PFSK-1 (cell line): ENCODE measurements at regions not wholly inside any gene's neighbourhood (a gene's known extent, or its start where the extent isn't known, plus 50 kb on each side); places are given as distances from the start of the nearest gene placed in this dataset.

Experiments
- FOXP2 ChIP-seq: optimal IDR thresholded peaks from 2 replicates; pipeline ENCODE3; 2011; ENCODE audit warnings: borderline replicate concordance, control low read depth, inconsistent platforms; ENCODE audit not compliant: insufficient read depth; ENCODE audit errors: extremely low read length, extremely low read depth
- POLR2AphosphoS5 ChIP-seq: IDR thresholded peaks from 2 replicates; pipeline ENCODE4 v1.6.1; 2012; ENCODE audit warnings: low read depth, mild to moderate bottlenecking, control low read depth, low read length, moderate library complexity
- SIN3A ChIP-seq: IDR thresholded peaks from 2 replicates; pipeline ENCODE4 v1.6.1; 2012; ENCODE audit warnings: mild to moderate bottlenecking, low read length, moderate library complexity, borderline replicate concordance; ENCODE audit not compliant: insufficient read depth
- TAF1 ChIP-seq: IDR thresholded peaks from 2 replicates; pipeline ENCODE4 v1.6.1; 2012; ENCODE audit warnings: low read length, control low read depth, borderline replicate concordance; ENCODE audit not compliant: insufficient read depth
- TF ChIP-seq, protein P1 (sequence below), 2 experiments: IDR thresholded peaks; 2 replicates each; pipeline versions ENCODE4 v1.6.1 to v1.8.0; 2011 to 2012; ENCODE audit warnings: low read depth in 2 of 2, low read length in 2 of 2, control low read depth in 1 of 2, inconsistent platforms in 1 of 2, mild to moderate bottlenecking in 1 of 2, moderate library complexity in 1 of 2; ENCODE audit not compliant: insufficient read depth in 1 of 2

DNA sequence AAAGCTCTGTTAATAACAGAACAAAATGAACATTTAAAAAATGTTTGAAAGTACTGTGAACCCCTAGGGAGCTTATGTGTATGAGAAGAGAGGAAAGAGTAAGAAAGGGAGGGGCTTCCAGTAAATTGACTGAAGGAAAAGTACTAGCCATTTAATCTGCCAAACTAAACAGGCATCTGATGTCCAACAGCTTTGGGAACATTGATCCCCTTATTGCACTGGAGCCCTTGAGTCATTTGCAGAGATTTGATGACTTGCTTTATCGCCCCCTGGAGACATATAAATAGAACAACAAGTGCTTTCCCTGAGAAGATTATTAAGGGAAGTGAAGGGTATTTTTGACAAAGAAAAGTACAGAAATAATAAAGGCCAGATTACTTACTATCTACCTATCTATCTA, 319.3 kb upstream of the NOVA1 start:
- TF ChIP-seq SIN3A (no peak), TAF1 (no peak), FOXP2 (no peak)

DNA sequence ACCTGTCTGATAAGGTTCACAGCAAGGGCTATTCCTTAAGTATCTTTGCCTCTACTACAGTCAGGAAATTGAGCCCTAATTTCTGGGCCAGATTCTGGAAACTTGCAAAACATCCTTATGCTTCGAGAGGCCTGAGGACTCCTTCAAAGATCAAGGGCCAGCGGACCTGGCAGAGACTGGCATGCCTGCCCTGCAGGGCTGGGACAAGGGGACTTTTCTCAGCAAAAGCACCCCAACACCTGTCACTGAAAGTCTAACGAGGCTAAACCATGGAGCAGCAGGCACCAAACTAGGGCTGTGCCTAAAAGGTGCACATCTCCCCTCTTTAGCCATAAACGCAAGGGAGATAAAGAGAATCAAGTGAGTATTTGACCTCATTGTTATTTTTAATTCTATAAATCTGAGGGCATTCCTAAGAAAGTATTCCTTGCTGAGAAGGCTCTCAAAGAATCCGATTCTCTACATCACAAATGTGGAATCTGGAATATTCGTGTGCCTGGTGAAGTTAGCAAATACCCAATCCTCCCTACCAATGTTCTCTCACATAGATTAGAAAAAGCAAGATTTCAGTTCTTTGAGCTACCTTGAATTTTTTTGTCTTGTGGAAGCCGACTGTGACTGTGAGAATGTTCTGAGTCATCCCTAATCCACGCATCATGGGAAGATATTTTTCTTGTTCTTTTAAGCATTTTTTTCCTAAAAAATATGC, 328.2 kb upstream of the NOVA1 start:
- no peak for TF ChIP-seq POLR2AphosphoS5
- no peak for TF ChIP-seq SIN3A
- TF ChIP-seq TAF1, result no peak
- TF ChIP-seq, protein P1, sequence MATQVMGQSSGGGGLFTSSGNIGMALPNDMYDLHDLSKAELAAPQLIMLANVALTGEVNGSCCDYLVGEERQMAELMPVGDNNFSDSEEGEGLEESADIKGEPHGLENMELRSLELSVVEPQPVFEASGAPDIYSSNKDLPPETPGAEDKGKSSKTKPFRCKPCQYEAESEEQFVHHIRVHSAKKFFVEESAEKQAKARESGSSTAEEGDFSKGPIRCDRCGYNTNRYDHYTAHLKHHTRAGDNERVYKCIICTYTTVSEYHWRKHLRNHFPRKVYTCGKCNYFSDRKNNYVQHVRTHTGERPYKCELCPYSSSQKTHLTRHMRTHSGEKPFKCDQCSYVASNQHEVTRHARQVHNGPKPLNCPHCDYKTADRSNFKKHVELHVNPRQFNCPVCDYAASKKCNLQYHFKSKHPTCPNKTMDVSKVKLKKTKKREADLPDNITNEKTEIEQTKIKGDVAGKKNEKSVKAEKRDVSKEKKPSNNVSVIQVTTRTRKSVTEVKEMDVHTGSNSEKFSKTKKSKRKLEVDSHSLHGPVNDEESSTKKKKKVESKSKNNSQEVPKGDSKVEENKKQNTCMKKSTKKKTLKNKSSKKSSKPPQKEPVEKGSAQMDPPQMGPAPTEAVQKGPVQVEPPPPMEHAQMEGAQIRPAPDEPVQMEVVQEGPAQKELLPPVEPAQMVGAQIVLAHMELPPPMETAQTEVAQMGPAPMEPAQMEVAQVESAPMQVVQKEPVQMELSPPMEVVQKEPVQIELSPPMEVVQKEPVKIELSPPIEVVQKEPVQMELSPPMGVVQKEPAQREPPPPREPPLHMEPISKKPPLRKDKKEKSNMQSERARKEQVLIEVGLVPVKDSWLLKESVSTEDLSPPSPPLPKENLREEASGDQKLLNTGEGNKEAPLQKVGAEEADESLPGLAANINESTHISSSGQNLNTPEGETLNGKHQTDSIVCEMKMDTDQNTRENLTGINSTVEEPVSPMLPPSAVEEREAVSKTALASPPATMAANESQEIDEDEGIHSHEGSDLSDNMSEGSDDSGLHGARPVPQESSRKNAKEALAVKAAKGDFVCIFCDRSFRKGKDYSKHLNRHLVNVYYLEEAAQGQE (IDR thresholded peaks at IDR 0.05; ENCODE audit: insufficient read depth in 1 of 2, low read depth in 2 of 2, low read length in 2 of 2), result no peak
- no peak for TF ChIP-seq FOXP2

DNA sequence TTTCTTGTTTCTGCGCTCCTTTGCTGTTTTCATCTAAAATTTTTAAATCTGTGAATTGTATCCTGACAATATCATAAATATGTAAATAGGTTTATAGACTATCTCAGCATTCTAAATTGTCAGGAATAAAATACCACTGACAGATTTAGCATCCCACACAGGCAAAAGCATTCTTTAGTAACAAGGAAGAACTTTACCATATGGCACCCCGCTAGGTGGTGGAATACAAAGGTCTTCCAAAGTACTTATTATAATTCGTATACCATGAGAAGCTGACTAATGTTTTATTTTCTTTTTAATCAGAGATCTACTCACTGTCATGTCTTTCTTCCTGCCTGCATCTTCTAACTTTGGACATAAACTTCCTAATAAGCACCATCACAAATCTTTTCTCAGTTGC, 328.8 kb upstream of the NOVA1 start:
- TF ChIP-seq SIN3A (no peak), POLR2AphosphoS5 (no peak), FOXP2 (no peak), TAF1 (no peak)
- TF ChIP-seq, protein P1 (IDR thresholded peaks at IDR 0.05; ENCODE audit: insufficient read depth in 1 of 2, low read depth in 2 of 2, low read length in 2 of 2), result no peak

DNA sequence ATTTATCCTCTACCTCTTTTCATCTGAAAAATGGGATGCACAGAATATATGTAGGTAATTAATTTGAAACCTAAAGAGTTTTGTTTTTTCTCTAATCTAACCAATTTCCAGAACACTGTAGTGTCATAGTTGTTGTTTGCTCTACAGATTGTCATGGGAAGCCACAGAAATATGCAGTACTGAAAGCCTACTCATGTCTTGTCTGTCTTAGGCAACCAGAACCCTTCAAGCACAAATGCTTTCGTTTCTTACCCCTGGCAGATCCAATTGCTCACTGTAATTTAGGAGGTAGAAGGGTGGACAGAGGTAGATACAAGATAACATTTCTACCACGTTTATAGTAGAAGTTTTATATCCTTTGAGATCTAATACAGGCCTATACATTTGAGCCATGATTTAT, 330.2 kb upstream of the NOVA1 start:
- TF ChIP-seq TAF1 (no peak), FOXP2 (no peak), POLR2AphosphoS5 (no peak), SIN3A (no peak)
- TF ChIP-seq, protein P1 (IDR thresholded peaks at IDR 0.05; ENCODE audit: insufficient read depth in 1 of 2, low read depth in 2 of 2, low read length in 2 of 2), result no peak

DNA sequence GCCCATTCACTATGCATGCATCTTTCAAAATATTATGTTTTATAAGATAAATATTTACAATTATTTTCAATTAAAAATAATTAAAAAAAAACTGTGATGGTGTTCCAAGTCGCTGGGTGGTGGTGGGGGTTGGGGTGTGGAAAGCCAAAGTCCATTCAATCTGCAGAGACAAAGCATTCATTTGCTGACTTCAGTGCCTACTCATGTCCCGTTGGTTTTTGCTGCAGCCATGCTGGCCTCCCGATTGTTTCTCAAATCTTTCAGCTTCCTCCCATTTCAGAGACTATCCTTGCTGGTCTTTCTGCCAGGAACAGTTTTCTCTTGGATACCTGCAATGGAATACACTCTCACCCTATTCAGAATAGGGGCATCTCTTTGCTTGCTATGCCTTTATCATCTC, 331.5 kb upstream of the NOVA1 start:
- TF ChIP-seq FOXP2 (no peak), POLR2AphosphoS5 (no peak), TAF1 (no peak), SIN3A (no peak)

DNA sequence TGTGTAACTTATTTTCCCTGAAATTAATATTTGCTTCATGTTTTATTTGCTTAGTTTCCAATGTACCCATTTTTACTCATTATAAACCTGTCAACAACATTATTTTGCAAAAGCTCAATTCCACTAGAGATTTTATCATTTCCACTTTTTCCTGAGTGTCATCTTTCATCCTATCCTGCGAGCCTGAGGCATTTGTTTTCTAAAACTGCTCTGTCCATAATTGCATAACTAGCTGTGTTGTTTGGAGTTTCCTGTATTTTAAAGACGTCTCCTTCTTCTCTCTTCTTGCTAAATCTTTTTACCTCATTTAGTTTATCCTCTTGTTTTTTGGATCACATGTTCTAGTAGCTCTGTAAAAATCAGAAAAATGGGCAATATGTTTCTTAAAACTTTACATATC, 332.7 kb upstream of the NOVA1 start:
- no peak for TF ChIP-seq FOXP2
